GM18507 (cell line): ENCODE measurements at regions not wholly inside any gene's neighbourhood (a gene's known extent, or its start where the extent isn't known, plus 50 kb on each side); places are given as distances from the start of the nearest gene placed in this dataset.

ENCODE experiments used
- DNase-seq: peaks from one replicate; pipeline ENCODE4 v3.0.0; 2011; ENCODE audit warnings: low read depth; ENCODE audit not compliant: insufficient read length; ENCODE audit errors: extremely low spot score
- FAIRE-seq: peaks from 2 replicates; lab custom pipeline; 2011; peaks lifted over from hg19 to GRCh38; lab: Jason Lieb, UNC

DNA sequence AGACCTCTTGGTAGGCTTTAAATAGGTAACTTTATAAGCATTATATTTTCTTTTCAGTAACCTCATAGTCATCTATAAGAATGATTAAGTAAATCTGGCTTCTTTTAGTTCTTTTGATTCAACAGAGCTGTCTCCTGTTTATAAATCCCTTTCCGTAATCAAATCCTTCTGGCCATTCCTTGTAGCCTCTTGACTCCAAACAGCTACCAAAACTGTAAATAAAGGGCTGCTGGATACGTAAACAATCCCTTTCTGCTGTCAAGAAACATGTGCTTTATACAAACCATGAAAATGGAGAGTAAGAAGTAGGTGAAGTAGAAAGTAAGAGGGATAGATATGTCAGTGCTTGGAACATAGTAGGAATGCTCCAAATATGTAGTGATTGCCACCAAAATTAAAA lies 183.2 kb upstream of the CASK start:
- DNase-seq (no peak), FAIRE-seq (no peak)

DNA sequence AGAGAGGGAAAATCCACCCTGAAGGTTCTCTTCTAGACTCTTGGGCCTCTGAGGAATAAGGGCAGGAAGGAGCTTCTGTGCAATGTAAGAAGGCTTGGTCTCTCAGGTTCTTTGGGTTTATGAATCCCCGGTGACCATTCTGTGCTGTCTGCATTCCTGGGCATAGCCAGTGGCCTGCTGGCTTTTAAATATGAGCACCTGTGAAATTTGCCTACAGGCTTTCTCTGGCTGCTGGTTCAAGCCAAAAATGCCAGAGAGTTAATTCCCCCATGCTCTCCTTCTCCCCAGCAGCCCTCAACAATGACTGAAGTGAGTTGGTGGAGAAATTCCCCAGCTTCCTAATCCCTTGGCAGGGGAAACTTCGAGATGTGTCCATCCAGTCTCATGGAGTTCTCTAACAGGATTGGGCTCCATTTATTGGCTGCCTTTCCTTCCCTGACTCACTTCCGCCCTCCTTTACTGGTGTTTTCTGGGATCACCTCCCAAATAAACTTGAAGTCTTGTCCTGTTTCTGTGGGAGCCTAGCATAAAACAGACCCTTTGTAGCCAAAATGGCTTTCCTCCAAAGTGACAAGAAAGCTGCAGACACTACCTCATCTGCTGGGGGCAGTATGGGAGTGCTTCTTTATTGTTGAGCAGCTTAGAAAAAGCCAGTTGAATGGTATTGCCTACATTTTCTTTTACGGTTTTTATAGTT lies 179.4 kb upstream of the CASK start:
- no peak for DNase-seq
- FAIRE-seq: no peak

DNA sequence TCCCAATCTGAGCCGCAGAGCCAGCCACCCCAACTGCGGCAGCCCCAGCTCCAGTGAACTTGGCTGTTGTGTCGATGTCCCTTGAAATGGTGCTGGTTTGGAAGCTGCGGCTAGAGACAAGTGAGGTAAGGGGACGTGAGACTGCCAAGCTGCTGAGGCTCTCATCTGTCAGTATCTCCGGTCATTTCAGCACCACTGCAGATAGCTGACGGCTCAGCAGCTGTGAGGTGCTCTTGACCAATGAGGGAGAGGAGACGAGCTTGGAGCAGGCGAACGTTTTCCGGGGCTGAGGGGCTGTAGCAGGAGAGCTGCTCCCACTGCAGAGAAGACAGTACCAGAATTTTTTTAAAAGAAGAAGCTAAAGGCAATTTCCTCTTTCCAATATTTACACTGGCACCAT lies 175.5 kb upstream of the CASK start:
- FAIRE-seq (no peak), DNase-seq (no peak)

DNA sequence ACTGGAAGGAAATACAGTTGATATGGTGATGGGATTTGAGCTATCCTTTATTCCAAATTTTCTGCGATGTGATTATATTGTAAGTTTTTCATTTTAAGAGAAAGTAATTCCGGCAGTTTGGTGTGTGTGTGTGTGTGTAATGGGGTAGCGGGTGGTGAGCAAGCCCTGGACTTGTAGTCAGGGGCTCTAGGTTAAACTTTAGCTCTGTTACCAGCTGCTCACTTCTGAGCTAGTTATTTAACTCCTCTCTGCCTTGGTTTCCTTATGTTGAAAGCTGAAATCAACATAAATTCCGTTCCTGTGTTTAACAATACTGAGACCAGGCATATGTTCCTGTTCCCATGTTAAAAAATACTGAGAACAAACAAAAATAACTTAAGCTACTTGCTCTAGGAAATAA lies 174.1 kb upstream of the CASK start:
- FAIRE-seq: peak; percentile 64

DNA sequence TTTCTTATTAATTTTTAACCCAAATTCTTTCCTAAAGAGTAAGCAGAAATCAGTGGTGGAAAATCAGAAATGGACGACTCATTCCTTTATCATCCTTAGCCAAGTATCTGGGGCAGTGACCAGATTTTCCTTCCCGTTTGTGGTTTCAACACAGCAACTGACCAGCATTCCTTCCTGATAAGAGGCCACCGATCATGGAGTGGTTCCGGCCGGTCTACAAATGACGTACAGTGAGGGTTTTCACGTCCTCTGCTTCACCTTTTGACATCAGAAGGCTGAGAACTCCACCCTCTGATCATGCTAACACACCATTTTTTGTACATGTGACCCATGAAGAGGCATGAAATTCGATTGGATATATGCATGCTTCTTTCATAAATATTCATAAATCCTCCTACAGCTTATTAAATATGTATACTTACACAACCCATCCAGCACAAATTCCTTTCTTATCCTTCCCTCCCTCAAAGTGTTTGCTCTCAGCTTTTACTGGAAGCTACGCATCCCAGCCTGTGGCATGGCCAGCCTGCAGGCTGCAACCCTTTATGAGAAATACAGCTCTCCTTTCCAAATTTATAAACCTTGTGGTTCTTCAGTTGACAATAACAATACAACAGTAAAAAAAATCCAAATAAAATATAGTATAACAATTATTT lies 173.0 kb upstream of the CASK start:
- FAIRE-seq: no peak
- DNase-seq: no peak

More for the DNA sequence above, 174.1 kb upstream of the CASK start:
- no peak for DNase-seq

DNA sequence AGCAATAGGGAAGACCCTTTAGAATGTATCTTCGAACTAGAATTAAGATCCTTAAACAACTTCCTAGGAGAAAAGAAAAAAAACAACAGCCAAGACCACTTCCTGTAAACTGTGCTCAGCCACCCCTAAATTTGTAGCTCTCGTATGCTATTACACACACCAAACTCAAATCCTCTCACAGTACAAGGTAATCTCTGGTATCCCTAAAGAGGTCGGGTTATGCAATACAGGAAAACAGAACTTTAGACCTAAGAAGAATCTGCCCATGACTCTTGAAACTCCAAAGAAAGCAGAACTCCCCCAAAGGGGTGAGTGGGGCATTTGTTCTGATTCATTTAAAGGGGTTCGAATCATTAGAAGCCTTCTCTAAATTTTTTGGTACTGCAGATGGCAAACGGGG lies 170.9 kb upstream of the CASK start:
- FAIRE-seq (no peak), DNase-seq (no peak)

DNA sequence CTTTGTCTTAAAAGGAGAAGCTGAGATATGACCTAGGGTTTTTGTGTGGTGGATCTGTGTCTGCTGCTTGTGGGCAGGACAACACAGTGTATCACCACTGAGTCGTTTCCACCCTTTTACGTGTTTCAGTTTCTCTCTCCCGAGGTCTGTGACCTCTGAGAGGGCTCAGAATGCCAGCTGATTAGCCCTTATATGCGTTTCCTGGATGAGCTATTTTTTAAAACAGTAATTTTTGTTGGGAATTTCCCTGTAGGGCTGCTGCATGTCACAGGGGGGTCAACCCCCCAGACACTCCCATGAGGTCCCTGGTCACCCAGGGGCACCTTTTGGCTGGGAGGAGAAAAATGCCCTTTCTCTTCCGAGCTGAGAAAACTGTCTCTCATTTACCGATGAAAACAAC lies 170.4 kb upstream of the CASK start:
- no peak for DNase-seq
- peak; percentile 83 for FAIRE-seq

DNA sequence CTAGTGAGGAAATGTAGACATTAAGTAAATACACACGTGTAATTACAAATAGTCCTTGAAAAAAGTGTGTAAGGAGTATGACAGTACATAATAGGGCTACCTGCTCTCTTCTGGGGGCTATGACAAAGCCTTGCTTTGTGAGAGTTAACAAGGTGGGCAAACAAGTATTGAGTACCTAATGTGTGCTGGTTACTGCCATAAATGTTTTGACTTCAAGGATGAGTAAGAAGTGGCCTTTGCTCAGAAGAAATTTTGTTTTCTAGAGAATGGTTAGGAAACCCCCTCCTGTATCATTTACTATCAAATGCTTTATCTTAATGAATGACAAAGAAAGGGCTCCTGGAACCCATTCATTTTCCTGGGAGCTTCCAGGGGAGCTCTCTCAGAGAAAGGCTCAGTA lies 167.0 kb upstream of the CASK start:
- no peak for DNase-seq
- no peak for FAIRE-seq

DNA sequence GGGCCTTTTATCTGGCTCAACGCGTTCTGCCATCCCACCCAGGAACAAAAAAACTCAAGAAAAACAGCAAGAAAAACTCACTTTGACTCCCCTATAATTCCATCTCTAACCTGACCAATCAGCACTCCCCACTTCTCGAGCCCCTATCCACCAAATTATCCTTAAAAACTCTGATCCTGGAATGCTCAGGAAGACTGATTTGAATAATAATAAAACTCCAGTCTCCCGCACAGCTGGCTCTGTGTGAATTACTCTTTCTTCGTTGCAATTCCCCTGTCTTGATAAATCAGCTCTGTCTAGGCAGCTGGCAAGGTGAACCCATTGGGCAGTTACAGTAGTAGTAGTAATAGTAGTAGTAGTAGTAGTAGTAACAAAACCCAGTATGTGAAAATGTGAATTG lies 165.7 kb upstream of the CASK start:
- FAIRE-seq (no peak), DNase-seq (no peak)

DNA sequence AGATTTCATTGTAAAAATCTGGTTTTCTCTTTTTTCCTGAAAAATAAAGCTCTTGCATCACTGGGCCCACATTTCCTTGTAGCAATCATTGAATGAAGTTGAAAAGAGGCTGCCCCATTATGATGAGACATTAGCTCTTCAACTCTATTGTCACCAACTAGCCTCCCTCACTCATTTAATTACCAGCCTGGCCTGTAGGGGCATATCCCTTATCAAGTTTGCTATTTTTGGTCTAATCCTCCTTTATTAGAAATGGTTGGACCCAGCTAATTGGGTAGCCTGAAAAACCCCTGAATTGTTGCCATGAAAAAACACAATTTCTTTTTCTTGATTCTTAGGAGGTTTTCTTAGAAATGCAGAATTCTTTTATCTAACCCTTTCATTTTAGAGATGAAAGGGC lies 164.6 kb upstream of the CASK start:
- FAIRE-seq (no peak), DNase-seq (no peak)

DNA sequence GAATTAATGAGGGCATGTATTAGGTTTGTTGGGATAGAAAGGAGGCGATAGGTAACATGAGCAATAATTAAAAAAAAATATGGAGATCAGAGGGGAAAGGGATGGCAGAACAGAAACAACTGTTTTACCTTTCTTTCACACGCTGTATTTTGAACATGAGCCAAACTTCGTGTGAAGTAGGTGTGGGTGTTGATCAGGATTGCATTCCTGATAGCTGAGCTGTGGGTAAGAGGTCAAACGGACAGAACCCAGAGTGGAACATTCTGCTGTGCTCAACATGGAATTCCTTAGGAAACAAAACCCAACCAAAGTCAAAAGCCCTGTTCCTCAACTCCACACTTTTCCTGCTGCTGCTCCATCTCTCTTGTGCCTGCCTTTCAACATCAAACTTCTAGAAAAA lies 162.5 kb upstream of the CASK start:
- DNase-seq (no peak), FAIRE-seq (no peak)

DNA sequence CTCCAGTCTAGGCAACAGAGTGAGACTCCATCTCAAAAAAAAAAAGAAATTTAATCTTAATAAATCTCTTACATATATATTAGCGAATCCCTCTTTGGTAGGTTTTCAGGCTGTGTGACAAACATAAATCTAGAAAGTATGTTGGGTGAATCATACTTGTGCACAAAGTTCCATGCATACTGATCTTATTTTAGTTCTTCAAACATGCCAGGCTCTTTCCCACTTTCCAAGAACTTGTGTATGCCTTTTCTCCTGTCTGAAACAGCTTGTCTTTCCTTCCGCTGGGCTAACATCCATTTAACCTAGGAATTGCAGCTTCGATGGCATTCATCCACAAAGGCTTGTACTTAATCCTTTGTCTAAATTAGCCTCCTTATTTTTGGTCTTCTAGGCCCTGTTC lies 156.6 kb upstream of the CASK start:
- FAIRE-seq (no peak), DNase-seq (no peak)

DNA sequence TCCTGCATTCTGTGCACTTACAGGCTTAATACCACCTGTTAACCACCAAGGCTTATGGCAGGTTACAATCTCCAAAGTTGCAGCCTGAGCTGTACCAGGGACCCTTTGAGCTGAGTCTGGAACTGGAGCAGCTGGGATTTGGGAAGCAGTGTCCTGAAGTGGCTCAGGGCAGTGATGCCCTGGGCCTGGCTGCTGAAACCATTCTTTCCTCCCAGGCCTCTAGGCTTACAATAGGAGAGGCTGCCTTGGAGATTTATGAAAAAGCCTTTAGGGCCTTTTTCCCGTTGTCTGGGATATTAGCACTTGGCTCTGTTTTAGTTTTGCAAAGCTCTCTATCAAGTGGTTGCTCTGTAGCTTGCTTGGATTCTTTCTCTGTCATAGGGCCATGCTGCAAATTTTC lies 154.3 kb upstream of the CASK start:
- no peak for FAIRE-seq

DNA sequence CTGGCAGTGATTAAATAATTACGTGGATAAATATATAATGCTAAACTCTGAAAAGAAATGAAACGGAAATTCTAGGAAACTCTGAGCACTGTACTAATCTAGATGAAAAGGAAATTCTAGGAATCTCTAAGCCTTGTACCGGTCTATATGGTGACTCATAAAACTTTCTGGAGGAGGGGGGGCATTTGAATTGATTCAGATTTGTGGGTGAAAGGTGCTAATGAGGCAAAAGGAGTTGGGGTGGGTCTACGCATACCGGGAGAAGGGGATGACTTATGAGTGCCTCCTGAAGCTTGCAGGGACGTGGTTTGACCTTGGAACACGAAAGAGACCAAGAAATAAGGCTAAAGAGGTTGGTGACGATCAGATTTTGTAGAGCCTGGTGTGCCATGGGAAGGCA lies 151.7 kb upstream of the CASK start:
- FAIRE-seq (no peak), DNase-seq (no peak)

More for the DNA sequence above, 154.3 kb upstream of the CASK start:
- DNase-seq: no peak

DNA sequence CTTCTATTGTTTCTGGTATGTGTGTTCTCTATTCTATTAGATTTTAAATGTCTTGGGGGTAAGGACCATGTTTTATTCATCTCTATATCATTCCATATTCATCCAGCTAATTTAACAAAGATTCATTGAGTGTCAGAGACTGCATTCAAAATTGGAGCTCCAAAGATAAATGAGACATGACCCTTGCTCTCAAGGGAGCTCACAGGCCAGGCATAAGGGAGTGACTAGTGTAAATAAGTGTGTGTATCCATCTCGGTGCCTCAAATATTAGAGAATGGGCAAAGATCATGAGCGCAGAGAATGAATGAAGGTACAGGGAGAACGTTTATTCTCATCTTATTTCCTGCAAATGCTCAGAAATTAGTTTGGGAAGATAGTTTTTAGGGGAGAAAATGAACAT lies 150.1 kb upstream of the CASK start:
- FAIRE-seq (no peak), DNase-seq (no peak)

DNA sequence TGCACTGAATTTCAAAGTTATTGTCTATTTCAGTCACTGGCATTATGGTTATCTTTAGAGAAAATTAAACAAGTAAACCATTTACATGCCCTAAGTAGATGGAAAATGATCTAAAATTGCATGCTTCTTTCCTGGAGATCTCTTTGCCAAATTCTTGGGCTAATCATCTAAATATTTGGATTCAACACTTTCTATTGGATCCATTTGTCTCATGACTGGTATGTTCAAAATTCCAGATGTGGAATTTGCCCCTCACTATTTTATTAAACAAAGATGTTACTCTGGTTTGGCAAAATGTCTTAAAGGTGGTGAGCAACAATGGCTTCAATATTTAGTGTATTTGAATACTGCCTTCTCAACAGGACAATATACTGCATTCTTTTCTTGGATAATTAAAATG lies 147.5 kb upstream of the CASK start:
- no peak for FAIRE-seq
- no peak for DNase-seq

DNA sequence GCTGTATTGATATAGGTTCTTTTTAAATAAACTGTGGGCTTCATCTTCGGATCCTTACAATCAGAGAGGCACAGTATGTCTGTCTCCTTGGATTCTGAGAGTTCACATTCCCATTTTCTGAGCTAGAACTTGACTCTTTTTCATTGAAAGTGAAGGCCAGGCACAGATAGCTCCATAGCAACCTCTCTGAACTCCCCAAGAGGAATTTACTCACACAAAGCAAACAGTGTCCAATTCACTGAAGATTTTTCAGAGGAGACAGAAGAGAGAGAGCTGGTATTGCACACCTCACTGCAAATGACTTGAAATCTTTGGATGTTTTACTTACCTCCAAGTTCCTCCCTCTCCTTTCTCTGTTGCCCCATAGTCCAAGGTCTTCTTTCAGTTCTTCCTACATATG lies 130.9 kb upstream of the CASK start:
- no peak for DNase-seq
- no peak for FAIRE-seq

DNA sequence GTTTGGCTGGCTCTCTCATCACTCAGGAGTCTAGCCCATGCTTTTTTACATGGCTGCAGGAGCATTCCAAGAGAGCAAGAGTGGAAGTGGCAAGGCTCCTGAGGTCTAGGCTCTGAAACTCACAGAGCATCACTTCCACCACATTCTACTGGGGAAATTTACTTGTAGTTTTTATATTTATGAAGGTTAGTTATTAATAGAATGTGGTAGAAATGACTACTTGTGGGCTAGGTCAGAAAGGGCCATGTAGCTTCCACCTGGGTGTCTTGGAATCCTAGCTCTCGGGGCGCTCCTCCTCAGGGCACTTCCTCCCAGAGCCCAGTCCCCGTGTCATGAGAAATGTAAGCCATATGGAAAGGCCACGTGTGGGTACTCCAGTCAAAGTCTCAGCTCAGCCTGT lies 127.0 kb upstream of the CASK start:
- FAIRE-seq: peak; percentile 61
- DNase-seq: no peak

DNA sequence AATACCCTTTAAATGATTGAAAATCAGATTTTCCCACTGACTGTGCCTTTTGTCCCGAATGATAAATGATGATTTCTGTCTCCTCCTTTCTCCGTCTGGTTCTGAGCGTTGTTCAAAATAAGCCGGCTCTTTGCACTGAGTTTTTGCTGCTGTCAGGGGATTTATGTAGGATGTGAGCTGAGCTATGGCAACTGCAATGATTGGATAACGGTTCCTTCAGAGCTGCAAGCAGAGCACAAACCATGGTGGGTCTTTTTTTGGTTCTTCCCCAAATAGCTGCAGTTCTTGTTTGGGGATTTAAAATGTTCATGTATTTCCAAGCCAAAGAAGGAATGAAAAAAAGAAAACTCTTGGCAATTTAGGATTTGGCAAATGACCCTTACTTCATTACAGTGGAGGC lies 124.5 kb upstream of the CASK start:
- no peak for DNase-seq
- no peak for FAIRE-seq

DNA sequence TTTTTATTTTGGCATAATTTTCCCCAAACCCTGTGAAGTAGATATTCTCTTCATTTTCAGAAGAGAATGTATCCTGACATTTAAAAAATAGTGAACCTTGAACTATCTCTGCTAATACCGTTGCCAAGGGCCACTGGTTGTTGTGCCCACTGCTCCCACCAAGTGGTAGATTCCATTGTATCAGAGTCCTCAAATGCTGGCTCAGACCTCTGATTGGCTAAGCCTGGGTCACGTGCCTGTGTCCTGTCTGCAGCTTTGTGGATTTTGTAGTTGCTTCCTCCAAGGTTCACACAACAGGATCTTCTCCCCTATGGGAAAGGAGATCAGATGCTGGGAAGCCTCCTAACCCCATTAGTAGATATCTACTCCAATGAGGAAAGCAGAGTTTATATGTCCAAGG lies 104.8 kb upstream of the CASK start:
- FAIRE-seq (no peak), DNase-seq (no peak)

DNA sequence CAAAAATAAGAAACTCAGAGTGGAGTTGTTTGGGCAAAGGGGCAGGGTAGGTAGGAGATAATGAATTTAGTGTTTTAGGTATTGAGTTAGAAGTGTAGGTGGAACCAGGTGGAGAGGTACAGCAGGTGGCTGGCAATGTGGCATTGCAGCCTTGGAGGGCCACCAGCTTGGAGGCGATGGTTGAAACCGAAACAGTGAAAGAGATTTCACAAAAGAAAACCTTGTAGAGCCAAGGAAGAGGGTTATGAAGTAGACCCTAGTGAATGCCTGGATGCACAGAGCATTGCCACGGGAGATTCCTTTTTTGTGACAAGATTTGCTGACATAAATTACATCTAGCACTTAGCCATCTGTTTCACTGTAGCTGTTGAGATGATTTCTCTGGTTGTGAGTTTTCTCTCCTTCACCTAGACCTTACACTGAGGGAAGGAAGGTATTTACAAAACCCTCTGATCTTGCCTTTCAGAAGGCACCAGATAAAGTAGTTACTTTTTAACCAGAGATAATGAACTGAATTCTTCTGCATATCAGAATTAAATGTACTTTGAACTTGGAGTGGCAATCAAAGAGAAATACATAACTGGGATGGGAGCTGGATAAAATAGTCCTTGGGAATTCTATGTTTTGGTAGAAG lies 104.1 kb upstream of the CASK start:
- FAIRE-seq (peak; percentile 73), DNase-seq (no peak)
